Lung (tissue), 11 donors: ENCODE measurements at regions not wholly inside any gene's neighbourhood (a gene's known extent, or its start where the extent isn't known, plus 50 kb on each side); places are given as distances from the start of the nearest gene placed in this dataset.

ENCODE experiments used
- ATAC-seq: fragments of 200-7000 bp; cut with Tn5 transposase; one replicate; pipeline ENCODE4 v1.9.1; 2020; ENCODE audit warnings: moderate number of reproducible peaks; ENCODE audit not compliant: insufficient read depth, low FRiP score
- DNase-seq, 3 donors: peaks; one replicate each; pipeline ENCODE4 v3.0.0-alpha.2; 2013 to 2017
- H3K27ac ChIP-seq, 2 donors: one replicate each; pipeline ENCODE4 v1.5.1; 2013; ENCODE audit warnings: mild to moderate bottlenecking in 2 of 2, moderate library complexity in 2 of 2, control low read depth in 1 of 2, inconsistent platforms in 1 of 2, low read depth in 1 of 2, low read length in 1 of 2
- H3K27me3 ChIP-seq, 3 donors: one replicate each; pipeline ENCODE4 v1.5.1; 2013; ENCODE audit warnings: low read length in 2 of 3; ENCODE audit not compliant: control insufficient read depth in 3 of 3, insufficient read depth in 3 of 3
- H3K36me3 ChIP-seq, 4 donors: one replicate each; pipeline ENCODE4 v1.5.1; 2013; ENCODE audit warnings: low read length in 4 of 4, mild to moderate bottlenecking in 1 of 4, moderate library complexity in 1 of 4; ENCODE audit not compliant: control insufficient read depth in 4 of 4, insufficient read depth in 4 of 4
- H3K4me1 ChIP-seq, 5 donors: one replicate each; pipeline ENCODE4 v1.5.1; 2013; ENCODE audit warnings: low read length in 5 of 5, mild to moderate bottlenecking in 2 of 5, moderate library complexity in 1 of 5; ENCODE audit not compliant: control insufficient read depth in 5 of 5, insufficient read depth in 5 of 5
- H3K4me3 ChIP-seq: one replicate; pipeline ENCODE4 v1.5.1; 2013; ENCODE audit warnings: mild to moderate bottlenecking, control low read depth, moderate library complexity
- H3K9ac ChIP-seq, 2 donors: one replicate each; pipeline ENCODE4 v1.5.1; 2013; ENCODE audit warnings: low read length in 2 of 2, control low read depth in 1 of 2; ENCODE audit not compliant: insufficient read depth in 1 of 2
- H3K9me3 ChIP-seq, 4 donors: one replicate each; pipeline ENCODE4 v1.5.1; 2013; ENCODE audit warnings: low read length in 3 of 4, mild to moderate bottlenecking in 1 of 4, moderate library complexity in 1 of 4; ENCODE audit not compliant: control insufficient read depth in 4 of 4, insufficient read depth in 3 of 4
- CTCF ChIP-seq: IDR thresholded peaks from 2 replicates; pipeline ENCODE4 v1.5.1; 2012; ENCODE audit warnings: mild to moderate bottlenecking; ENCODE audit errors: control extremely low read depth, extremely low read depth
- WGBS, 2 donors: extraction: QIAGEN DNeasy Blood & Tissue Kit; methylation state at CpG; one replicate each; pipeline ENCODE4 v1.1.7; 2013; 5-methylcytosine and 5-hydroxymethylcytosine counted together
- donor health status: control.
- donor health status: control.
- donor health status: Bipolar disorder and iron deficiency.
- donor health status: healthy.
- donor health status: DM: yes; HTN: yes; CAD: no.

GRCh38 chr6:79431537-79431933 is 105.7 kb downstream of the LCA5 start:
- Histone ChIP-seq H3K9ac (no peak overlapping the region), H3K27me3 (no peaks in the 10 kb centered on the region), H3K9me3 (no peaks in the 10 kb centered on the region), H3K36me3 (no peaks in the 10 kb centered on the region), H3K4me3 (no peak overlapping the region), H3K4me1 (no peaks in the 10 kb centered on the region), H3K27ac (no peak overlapping the region)
- no peak for ATAC-seq
- DNase-seq: no peak
- TF ChIP-seq CTCF: no peak
- 61 to 75% methylated on average over 4 of the region's 4 CpGs for WGBS, 2 donors

DNA sequence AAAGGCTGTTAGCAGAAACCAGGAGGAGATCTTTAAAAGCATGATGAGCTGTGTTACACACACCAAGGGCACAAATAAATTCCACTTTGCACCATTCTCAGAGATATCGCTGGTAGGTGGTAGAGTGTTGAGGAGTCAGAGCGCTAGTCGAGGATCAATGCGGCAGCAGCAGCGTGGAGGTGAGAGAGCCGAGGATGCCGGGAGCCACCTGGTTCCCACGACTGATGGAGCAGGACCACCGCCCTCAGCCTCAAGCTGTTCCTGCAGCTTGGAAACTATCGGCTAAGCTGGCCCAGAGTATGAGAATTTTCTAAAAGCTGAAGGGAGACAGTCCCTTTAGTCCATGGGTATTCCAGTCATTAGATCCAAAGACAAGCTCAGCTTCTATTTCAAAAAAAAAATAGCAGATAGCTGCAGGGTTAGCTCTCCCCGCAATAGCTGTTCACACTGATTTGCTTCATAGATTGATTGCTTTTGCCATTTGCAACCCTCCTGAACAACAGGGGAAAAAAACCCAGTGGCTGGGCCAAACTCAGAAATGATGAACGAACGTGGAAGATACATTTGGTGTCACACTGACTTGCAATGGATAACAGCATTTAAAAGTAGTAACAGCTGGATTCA is 106.2 kb downstream of the LCA5 start:
- no peak overlapping the region for H3K27ac ChIP-seq
- H3K4me1 ChIP-seq: no peaks in the 10 kb centered on the region
- H3K27me3 ChIP-seq: no peaks in the 10 kb centered on the region
- no peak overlapping the region for H3K4me3 ChIP-seq
- DNase-seq (no peak), ATAC-seq (no peak)
- H3K9ac ChIP-seq: no peak overlapping the region
- 94 to 97% methylated on average over 13 of the region's 13 CpGs for WGBS, 2 donors
- no peaks in the 10 kb centered on the region for H3K9me3 ChIP-seq
- no peak for TF ChIP-seq CTCF
- H3K36me3 ChIP-seq: no peaks in the 10 kb centered on the region

GRCh38 chr6:79427721-79428120 is 109.5 kb downstream of the LCA5 start:
- WGBS, 2 donors: 92 to 93% methylated on average over 2 of the region's 2 CpGs
- no peaks in the 10 kb centered on the region for H3K27me3 ChIP-seq
- no peak for TF ChIP-seq CTCF
- H3K4me3 ChIP-seq: no peak overlapping the region
- H3K4me1 ChIP-seq: peaks cover 0 to under 1% (median 0%) of the 10 kb centered on the region in 5 donors
- no peak for ATAC-seq
- H3K36me3 ChIP-seq: no peaks in the 10 kb centered on the region
- no peak overlapping the region for H3K9ac ChIP-seq
- no peak for DNase-seq
- H3K27ac ChIP-seq: no peak overlapping the region
- no peaks in the 10 kb centered on the region for H3K9me3 ChIP-seq
